Spinal cord (tissue), 9 donors: ENCODE measurements at regions not wholly inside any gene's neighbourhood (a gene's known extent, or its start where the extent isn't known, plus 50 kb on each side); places are given as distances from the start of the nearest gene placed in this dataset.

ENCODE experiments used
- DNase-seq, 6 donors: peaks; one replicate each; pipeline versions ENCODE4 v3.0.0 to v3.0.0-alpha.2; 2013 to 2015; ENCODE audit warnings: low spot score in 6 of 6, low read depth in 4 of 6
- H3K27ac ChIP-seq: one replicate; pipeline ENCODE4 v1.5.1; 2013; ENCODE audit warnings: low read depth, low read length, control low read depth
- H3K27me3 ChIP-seq: one replicate; pipeline ENCODE4 v1.6.1; 2013; ENCODE audit warnings: low read length; ENCODE audit not compliant: control insufficient read depth, insufficient read depth
- H3K36me3 ChIP-seq: one replicate; pipeline ENCODE4 v1.6.1; 2013; ENCODE audit warnings: low read length; ENCODE audit not compliant: control insufficient read depth, insufficient read depth
- H3K4me1 ChIP-seq: one replicate; pipeline ENCODE4 v1.6.1; 2013; ENCODE audit warnings: low read length; ENCODE audit not compliant: control insufficient read depth, insufficient read depth
- H3K4me3 ChIP-seq: one replicate; pipeline ENCODE4 v1.5.1; 2013; ENCODE audit warnings: low read depth, low read length, control low read depth
- H3K9me3 ChIP-seq: one replicate; pipeline ENCODE4 v1.6.1; 2013; ENCODE audit warnings: low read length; ENCODE audit not compliant: control insufficient read depth, insufficient read depth
- WGBS: methylation state at CpG from one replicate; pipeline ENCODE4 v1.1.5; 2013; ENCODE audit warnings: missing lambda C conversion rate; ENCODE audit not compliant: insufficient coverage; 5-methylcytosine and 5-hydroxymethylcytosine counted together
- donor health status: healthy.

DNA sequence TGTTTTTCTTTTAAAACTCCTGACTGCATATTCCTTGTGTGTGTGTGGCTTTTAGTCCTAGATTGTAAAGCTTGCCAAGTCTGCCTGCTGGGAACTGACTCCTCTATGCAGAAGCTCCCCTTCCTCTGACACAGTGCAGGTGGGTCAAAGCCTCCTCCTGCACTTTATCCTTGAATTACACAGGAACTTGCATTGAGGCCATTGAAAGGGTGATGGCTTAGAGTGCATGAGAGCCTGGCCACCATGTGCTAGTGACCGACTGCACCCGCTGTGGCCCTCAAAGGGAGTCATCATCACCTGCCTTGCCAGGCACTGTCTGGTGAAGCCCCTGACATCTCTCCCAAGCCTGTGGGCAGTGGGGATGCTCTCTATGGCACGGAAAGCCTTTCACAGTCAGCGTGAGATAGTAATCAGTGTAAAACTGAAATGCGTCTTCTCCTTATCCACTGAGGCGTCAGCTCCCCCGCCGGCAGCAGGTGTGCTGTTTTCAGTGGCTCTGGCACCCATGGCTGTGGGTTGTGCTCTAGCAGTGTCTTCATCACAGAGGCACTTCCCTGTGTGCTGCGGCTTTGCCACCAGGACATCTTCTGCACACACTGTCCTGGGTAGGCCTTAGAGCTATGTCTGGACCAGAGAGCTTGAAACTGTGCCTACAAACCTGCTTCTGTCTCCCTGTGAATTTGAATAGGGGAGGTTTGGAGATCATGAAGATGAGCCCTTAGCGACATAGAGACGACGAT, 87.9 kb downstream of the THBS2 start:
- DNase-seq, result peak in 1 of 6 donors; percentile 7

DNA sequence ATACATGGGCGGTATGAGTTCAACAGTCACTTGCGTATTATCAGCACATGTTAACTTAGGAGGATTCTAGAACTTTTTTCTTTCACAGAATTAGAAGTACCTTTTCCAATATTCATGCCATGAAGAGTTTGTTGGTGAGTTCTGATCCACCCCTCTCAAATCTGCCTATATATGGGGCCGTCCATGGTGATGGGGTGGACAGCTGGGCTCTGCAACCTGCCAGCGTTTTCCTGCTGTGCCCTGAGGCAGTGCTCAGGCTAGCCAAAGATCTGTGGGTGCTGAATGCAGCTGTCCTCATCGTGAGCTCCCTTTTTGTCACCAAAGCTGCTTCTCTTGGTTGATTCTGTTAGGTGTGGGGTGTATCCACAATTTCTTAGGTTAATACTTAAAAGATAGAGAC, 88.7 kb downstream of the THBS2 start:
- H3K27me3 ChIP-seq, result no peaks in the 10 kb centered on the region
- H3K9me3 ChIP-seq, result no peaks in the 10 kb centered on the region
- 52% methylated on average over 3 of the region's 5 CpGs for WGBS
- no peak for DNase-seq
- no peaks in the 10 kb centered on the region for H3K36me3 ChIP-seq
- H3K4me3 ChIP-seq, result no peak overlapping the region
- H3K4me1 ChIP-seq, result peaks cover 15% of the 10 kb centered on the region
- no peak overlapping the region for H3K27ac ChIP-seq

More for the DNA sequence above, 87.9 kb downstream of the THBS2 start:
- Histone ChIP-seq H3K4me1 (peaks cover 15% of the 10 kb centered on the region), H3K27ac (peak overlapping the region; percentile 10), H3K36me3 (no peaks in the 10 kb centered on the region), H3K9me3 (no peaks in the 10 kb centered on the region), H3K27me3 (no peaks in the 10 kb centered on the region), H3K4me3 (no peak overlapping the region)
- 90% methylated on average over 12 of the region's 12 CpGs for WGBS

- Histone ChIP-seq H3K36me3 (no peaks in the 10 kb centered on the region), H3K27ac (no peak overlapping the region), H3K27me3 (no peaks in the 10 kb centered on the region), H3K4me3 (no peak overlapping the region), H3K4me1 (peaks cover 14% of the 10 kb centered on the region), H3K9me3 (no peaks in the 10 kb centered on the region)
- DNase-seq, result no peak
- WGBS, result 97% methylated on average over 3 of the region's 5 CpGs
Measured at GRCh38 chr6:169164451-169164850, 89.2 kb downstream of the THBS2 start.

- H3K9me3 ChIP-seq, result no peaks in the 10 kb centered on the region
- DNase-seq, result no peak
- WGBS, result 97% methylated on average over 4 of the region's 4 CpGs
Measured at GRCh38 chr6:169163411-169163901, 90.2 kb downstream of the THBS2 start.

DNA sequence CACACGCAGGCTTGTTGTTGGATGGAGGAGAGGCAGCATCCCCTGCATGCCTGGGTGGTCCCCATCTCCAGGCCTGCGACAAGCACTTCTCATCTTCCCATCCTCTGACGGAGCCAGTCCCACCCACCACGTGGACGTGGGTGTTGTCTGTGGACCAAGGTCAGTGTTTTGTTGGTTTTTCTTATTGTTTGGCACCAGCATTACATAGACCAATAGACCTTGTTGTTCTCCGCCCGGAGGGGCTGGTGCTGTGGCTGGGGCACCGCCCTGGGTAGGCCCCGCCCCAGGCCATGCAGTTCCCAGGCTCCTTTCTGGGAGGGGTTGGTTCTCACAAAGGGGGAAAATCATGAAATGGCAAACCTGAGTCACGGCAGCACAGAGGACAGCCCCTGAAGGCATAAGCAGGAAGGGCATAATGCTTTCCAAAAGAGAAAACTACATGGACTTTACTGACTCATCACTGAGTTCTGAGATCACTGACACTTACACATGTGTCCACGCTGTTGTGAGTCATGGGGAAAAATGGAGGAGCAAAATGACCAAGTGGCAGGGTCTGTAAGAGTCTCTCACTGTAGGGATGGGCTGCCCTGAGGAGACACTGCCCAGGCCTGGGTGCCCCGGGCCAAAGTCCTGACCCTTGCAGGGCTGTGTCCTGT, 90.8 kb downstream of the THBS2 start:
- Histone ChIP-seq H3K9me3 (no peaks in the 10 kb centered on the region), H3K4me1 (peaks cover 28% of the 10 kb centered on the region)
- 92% methylated on average over 5 of the region's 12 CpGs for WGBS

More at GRCh38 chr6:169163411-169163901, 90.2 kb downstream of the THBS2 start:
- Histone ChIP-seq H3K27me3 (no peaks in the 10 kb centered on the region), H3K4me3 (no peak overlapping the region), H3K27ac (no peak overlapping the region), H3K36me3 (no peaks in the 10 kb centered on the region), H3K4me1 (peaks cover 24% of the 10 kb centered on the region)

DNA sequence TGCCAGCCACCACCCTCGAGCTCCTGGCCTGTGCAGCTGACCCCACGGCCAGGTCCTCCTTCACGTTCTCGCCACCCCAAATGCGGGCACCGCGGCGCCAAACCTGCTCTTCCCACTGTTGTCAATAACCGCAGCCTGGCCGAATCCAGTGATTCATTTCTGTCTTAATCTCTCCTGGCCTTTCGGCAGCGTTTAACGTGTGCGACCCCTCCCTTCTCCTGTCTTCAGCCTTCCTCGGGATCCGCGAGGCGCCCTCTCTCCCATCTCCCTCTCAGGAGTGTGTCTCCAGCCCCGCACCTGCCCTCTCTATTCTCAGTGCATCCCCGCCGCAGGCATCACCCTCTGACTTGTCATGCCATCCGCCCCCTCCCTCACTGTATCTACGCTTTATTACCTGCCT, 91.4 kb downstream of the THBS2 start:
- H3K27ac ChIP-seq, result no peak overlapping the region

More for the DNA sequence above, 90.8 kb downstream of the THBS2 start:
- Histone ChIP-seq H3K27me3 (no peaks in the 10 kb centered on the region), H3K27ac (no peak overlapping the region), H3K36me3 (no peaks in the 10 kb centered on the region), H3K4me3 (no peak overlapping the region)
- DNase-seq, result no peak

GRCh38 chr6:169161572-169162167, 92.0 kb downstream of the THBS2 start:
- Histone ChIP-seq H3K27ac (no peak overlapping the region), H3K36me3 (no peaks in the 10 kb centered on the region), H3K27me3 (no peaks in the 10 kb centered on the region), H3K4me3 (no peak overlapping the region), H3K9me3 (no peaks in the 10 kb centered on the region), H3K4me1 (peaks cover 38% of the 10 kb centered on the region)
- 93% methylated on average over 11 of the region's 13 CpGs for WGBS
- no peak for DNase-seq

More for the DNA sequence above, 91.4 kb downstream of the THBS2 start:
- WGBS, result 88% methylated on average over 21 of the region's 23 CpGs
- no peak for DNase-seq
- Histone ChIP-seq H3K4me1 (peaks cover 34% of the 10 kb centered on the region), H3K4me3 (no peak overlapping the region), H3K27me3 (no peaks in the 10 kb centered on the region), H3K9me3 (no peaks in the 10 kb centered on the region), H3K36me3 (no peaks in the 10 kb centered on the region)

- Histone ChIP-seq H3K4me1 (peaks cover 40% of the 10 kb centered on the region), H3K27me3 (no peaks in the 10 kb centered on the region), H3K36me3 (no peaks in the 10 kb centered on the region), H3K27ac (no peak overlapping the region), H3K4me3 (no peak overlapping the region), H3K9me3 (no peaks in the 10 kb centered on the region)
- 86% methylated on average over 15 of the region's 15 CpGs for WGBS
- no peak for DNase-seq
Measured at GRCh38 chr6:169160855-169161560, 92.6 kb downstream of the THBS2 start.

DNA sequence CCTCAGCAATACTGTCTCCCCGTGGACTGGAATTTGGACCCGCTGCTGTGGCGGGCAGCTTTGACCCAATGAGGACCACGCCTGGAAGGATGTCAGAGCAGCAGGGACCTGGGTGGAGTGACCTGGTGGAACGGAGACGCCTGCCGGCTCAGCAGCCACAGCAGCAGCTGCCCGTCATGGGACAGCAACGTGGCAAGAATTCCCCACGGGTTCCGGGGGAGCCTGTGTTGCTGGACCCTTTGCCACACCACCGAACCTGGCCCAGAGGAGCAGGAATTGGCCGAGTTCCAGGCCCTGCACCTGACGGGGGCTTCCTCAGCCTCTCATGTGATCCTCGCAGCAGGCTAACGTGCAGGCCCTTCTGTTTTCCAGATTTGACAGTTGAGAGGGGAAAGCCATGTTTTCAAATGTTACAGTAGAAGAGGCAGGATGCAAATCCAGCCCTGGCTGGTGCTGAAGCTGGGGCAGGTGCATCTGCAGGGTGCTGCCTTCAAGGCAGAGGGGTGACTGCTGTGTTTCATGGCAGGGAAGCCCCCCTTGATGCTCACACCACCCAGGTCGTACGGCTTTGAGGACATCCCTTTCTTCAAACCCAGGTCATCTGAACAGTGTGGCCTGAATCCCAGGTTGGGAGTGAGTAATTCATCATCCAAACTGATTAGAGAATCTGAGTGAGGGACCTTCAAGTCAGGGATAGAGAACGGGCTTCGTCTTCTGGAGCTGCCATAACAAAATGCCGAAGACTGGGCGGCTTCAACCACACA, 93.4 kb downstream of the THBS2 start:
- H3K27me3 ChIP-seq, result no peaks in the 10 kb centered on the region
- no peak overlapping the region for H3K4me3 ChIP-seq
- no peaks in the 10 kb centered on the region for H3K9me3 ChIP-seq
- no peak overlapping the region for H3K27ac ChIP-seq
- H3K4me1 ChIP-seq, result peaks cover 35% of the 10 kb centered on the region
- no peaks in the 10 kb centered on the region for H3K36me3 ChIP-seq
- DNase-seq, result no peak
- WGBS, result 90% methylated on average over 20 of the region's 22 CpGs
